ENCODE measurements at regions not wholly inside any gene's neighbourhood (a gene's known extent, or its start where the extent isn't known, plus 50 kb on each side); places are given as distances from the start of the nearest gene placed in this dataset.

DNA sequence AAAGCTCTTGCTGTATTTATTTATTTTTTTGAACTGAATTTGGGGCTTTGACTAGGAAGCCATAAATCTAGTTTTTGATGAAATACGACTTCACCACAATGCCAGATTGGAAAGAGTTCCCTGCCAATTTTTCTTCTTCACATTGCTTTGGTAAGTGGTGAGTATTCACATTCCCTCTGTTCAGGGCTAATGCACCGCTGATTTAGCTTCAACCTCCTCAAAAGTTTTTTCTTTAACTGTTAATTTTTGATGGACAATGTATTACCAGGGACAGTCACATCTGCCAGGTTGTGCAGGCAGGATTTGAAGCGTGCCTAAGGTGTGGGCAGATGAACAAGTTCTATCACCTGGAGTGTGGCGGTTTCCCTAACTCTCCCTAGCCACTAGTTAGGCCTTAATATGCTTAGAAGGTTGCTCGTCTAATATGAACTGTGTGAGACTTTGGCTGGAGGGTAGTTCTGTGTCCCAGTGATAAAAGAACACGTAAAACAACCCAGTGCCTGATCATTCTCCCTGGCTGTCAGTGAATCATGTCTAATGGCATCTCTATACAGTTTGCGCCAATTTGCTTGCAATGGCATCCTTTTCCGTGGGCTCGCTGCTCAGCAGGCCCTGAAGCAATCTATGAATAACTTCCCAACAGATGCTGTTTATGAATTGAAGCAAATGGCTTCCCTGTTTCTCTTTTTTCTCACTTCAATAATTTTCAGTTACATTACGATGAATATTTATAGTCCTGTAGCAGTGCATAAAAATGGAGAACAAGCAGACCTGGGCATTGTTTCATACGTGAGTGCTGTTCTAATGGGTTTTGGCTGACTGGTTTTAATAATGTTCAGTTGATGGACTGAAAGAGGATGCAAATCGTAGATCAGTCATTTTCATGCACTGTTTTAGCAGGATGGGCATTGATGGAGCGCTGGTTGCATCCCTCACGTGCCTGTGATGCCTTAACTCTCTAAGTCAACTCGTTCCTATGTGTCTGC is 243.2 kb upstream of the SUCLG2 start:
- H3K4me3 ChIP-seq (ENCODE audit: low read depth, low read length), result no peak overlapping the region
- no peak for DNase-seq (ENCODE audit: low read depth)
- TF ChIP-seq, protein P1, sequence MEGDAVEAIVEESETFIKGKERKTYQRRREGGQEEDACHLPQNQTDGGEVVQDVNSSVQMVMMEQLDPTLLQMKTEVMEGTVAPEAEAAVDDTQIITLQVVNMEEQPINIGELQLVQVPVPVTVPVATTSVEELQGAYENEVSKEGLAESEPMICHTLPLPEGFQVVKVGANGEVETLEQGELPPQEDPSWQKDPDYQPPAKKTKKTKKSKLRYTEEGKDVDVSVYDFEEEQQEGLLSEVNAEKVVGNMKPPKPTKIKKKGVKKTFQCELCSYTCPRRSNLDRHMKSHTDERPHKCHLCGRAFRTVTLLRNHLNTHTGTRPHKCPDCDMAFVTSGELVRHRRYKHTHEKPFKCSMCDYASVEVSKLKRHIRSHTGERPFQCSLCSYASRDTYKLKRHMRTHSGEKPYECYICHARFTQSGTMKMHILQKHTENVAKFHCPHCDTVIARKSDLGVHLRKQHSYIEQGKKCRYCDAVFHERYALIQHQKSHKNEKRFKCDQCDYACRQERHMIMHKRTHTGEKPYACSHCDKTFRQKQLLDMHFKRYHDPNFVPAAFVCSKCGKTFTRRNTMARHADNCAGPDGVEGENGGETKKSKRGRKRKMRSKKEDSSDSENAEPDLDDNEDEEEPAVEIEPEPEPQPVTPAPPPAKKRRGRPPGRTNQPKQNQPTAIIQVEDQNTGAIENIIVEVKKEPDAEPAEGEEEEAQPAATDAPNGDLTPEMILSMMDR (IDR thresholded peaks at IDR 0.05; ENCODE audit: low read depth, low read length), result no peak
- no peak for TF ChIP-seq POLR2A (IDR thresholded peaks at IDR 0.05; ENCODE audit: extremely low read depth, insufficient read length)
- no peak for TF ChIP-seq MYC (IDR thresholded peaks at IDR 0.05; ENCODE audit: low read depth, low read length)
- TF ChIP-seq, protein P2, sequence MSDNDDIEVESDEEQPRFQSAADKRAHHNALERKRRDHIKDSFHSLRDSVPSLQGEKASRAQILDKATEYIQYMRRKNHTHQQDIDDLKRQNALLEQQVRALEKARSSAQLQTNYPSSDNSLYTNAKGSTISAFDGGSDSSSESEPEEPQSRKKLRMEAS (IDR thresholded peaks at IDR 0.05; ENCODE audit: low read depth, low read length), result no peak

DNA sequence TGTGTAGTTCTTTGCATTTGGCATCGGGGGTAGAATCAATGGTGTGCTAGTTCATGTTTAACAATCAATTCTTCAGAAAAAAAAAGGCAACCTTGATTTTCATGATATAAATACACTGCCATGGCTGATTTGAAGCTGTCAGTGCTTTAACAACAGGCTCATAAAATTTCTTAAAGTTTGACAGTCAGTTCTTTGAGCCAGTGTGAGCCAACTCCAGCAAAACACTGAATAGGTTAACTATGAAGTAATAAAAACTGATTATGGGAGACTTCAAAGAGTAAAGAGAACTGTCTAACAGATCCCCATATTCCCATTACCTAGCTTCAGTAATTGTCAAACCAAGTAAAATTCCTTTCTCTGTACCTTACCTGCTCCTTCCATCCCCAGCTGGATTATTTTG is 241.7 kb upstream of the SUCLG2 start:
- TF ChIP-seq, protein P2 (IDR thresholded peaks at IDR 0.05; ENCODE audit: low read depth, low read length), result no peak
- TF ChIP-seq POLR2A (IDR thresholded peaks at IDR 0.05; ENCODE audit: extremely low read depth, insufficient read length) (no peak), MYC (IDR thresholded peaks at IDR 0.05; ENCODE audit: low read depth, low read length) (no peak)
- TF ChIP-seq, protein P1 (IDR thresholded peaks at IDR 0.05; ENCODE audit: low read depth, low read length), result no peak
- no peak overlapping the region for H3K4me3 ChIP-seq (ENCODE audit: low read depth, low read length)
- DNase-seq (ENCODE audit: low read depth), result no peak

DNA sequence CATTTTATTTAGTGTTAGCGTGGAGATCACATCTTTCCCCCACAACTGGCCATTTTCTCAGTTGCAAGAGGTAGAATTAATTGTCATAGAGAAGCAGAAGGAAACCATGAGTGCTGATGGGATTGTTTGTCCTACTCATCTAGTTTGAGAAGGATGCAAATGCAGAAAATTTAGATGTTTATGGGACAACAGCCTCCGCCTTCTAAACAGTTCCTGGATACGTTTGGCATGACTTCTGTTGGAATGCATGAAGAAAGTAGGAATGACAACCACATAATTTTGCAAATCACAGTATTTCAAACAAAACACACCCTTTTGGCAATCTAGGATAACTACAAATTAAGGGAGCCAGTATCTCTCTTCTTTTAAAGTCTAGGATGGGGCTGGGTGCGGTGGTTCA is 240.1 kb upstream of the SUCLG2 start:
- no peak for DNase-seq (ENCODE audit: low read depth)
- TF ChIP-seq, protein P1 (IDR thresholded peaks at IDR 0.05; ENCODE audit: low read depth, low read length), result no peak
- TF ChIP-seq, protein P2 (IDR thresholded peaks at IDR 0.05; ENCODE audit: low read depth, low read length), result no peak
- TF ChIP-seq POLR2A (IDR thresholded peaks at IDR 0.05; ENCODE audit: extremely low read depth, insufficient read length) (no peak), MYC (IDR thresholded peaks at IDR 0.05; ENCODE audit: low read depth, low read length) (no peak)
- H3K4me3 ChIP-seq (ENCODE audit: low read depth, low read length), result no peak overlapping the region

DNA sequence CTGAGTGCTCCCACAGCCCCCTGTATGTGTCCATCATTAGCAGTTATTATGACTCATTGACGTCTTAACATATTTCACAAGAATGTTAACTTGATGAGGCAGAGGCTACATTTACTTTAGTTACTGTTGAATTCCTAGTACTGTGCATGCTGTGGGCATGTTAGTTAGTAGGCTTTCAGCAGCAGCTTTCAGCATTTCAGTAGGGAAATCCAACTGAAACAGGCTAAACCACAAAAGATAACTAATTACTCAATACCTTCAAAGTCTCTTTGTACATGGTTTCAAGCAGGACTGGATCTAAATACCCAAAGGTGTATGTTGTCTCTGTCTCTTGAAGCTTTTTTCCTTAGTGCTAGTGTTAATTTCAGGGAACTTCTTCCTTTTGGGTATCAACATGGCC is 229.9 kb upstream of the SUCLG2 start:
- no peak for TF ChIP-seq POLR2A (IDR thresholded peaks at IDR 0.05; ENCODE audit: extremely low read depth, insufficient read length)
- TF ChIP-seq, protein P2 (IDR thresholded peaks at IDR 0.05; ENCODE audit: low read depth, low read length), result no peak
- TF ChIP-seq MYC (IDR thresholded peaks at IDR 0.05; ENCODE audit: low read depth, low read length), result no peak
- TF ChIP-seq, protein P1 (IDR thresholded peaks at IDR 0.05; ENCODE audit: low read depth, low read length), result no peak
- H3K4me3 ChIP-seq (ENCODE audit: low read depth, low read length), result no peak overlapping the region
- DNase-seq (ENCODE audit: low read depth), result no peak

DNA sequence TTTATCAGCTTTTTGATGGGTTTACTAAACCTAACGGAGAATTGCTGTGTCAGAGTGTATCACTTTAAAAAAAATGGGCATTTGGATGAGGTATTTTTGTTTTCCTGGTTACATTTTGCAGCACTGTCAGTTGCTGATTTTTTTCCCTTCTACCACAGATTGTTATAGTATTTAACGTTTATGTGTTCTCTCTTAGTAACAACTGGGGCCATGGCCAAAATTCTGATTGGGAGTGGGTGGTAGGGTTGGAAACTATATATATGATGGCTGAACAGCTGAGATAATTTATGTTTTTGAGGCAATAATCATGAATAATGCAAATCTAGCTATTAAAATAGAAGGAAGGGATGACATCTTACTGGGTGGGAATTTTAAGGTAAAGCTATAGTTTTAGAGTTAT is 229.4 kb upstream of the SUCLG2 start:
- H3K4me3 ChIP-seq (ENCODE audit: low read depth, low read length), result no peak overlapping the region
- no peak for DNase-seq (ENCODE audit: low read depth)
- TF ChIP-seq MYC (IDR thresholded peaks at IDR 0.05; ENCODE audit: low read depth, low read length) (no peak), POLR2A (IDR thresholded peaks at IDR 0.05; ENCODE audit: extremely low read depth, insufficient read length) (no peak)
- TF ChIP-seq, protein P2 (IDR thresholded peaks at IDR 0.05; ENCODE audit: low read depth, low read length), result no peak
- TF ChIP-seq, protein P1 (IDR thresholded peaks at IDR 0.05; ENCODE audit: low read depth, low read length), result no peak

All from NB4 (cell line).